MV-4-11 (cell line): ENCODE measurements at regions not wholly inside any gene's neighbourhood (a gene's known extent, or its start where the extent isn't known, plus 50 kb on each side); places are given as distances from the start of the nearest gene placed in this dataset.
"Not testable (repeated sequence)": the region's sequence is repeated elsewhere in the genome, so short reads cannot be mapped to it uniquely, and the experiment has no call there.

ENCODE experiments used
- DNase-seq: peaks from one replicate; lab custom pipeline; 2025; lab: John Stamatoyannopoulos, UW

GRCh38 chr6:86609549-86610388 is 327.6 kb upstream of the HTR1E start:
- DNase-seq, result no peak

GRCh38 chr6:86603364-86603763 is 334.0 kb upstream of the HTR1E start:
- DNase-seq, result not testable (repeated sequence)

GRCh38 chr6:86602093-86602492 is 335.2 kb upstream of the HTR1E start:
- not testable (repeated sequence) for DNase-seq

GRCh38 chr6:86598969-86599368 is 338.4 kb upstream of the HTR1E start:
- not testable (repeated sequence) for DNase-seq

- no peak for DNase-seq
Measured at GRCh38 chr6:86595641-86596040, 341.7 kb upstream of the HTR1E start.

GRCh38 chr6:86586195-86586594 is 351.1 kb upstream of the HTR1E start:
- no peak for DNase-seq

GRCh38 chr6:86581833-86582232 is 355.5 kb upstream of the HTR1E start:
- DNase-seq, result no peak

GRCh38 chr6:86563197-86563596 is 374.1 kb upstream of the HTR1E start:
- no peak for DNase-seq

GRCh38 chr6:86558318-86558717 is 379.0 kb upstream of the HTR1E start:
- no peak for DNase-seq

GRCh38 chr6:86537292-86537861 is 400.0 kb upstream of the HTR1E start:
- no peak for DNase-seq

GRCh38 chr6:86536121-86536520 is 401.2 kb upstream of the HTR1E start:
- no peak for DNase-seq

GRCh38 chr6:86535100-86535499 is 402.2 kb upstream of the HTR1E start:
- no peak for DNase-seq

- no peak for DNase-seq
Measured at GRCh38 chr6:86529635-86530034, 407.7 kb upstream of the HTR1E start.

- no peak for DNase-seq
Measured at GRCh38 chr6:86526238-86526637, 411.1 kb upstream of the HTR1E start.

GRCh38 chr6:86516087-86516486 is 421.2 kb upstream of the HTR1E start:
- no peak for DNase-seq

GRCh38 chr6:86511962-86512361 is 425.4 kb upstream of the HTR1E start:
- DNase-seq, result no peak

GRCh38 chr6:86508230-86508629 is 429.1 kb upstream of the HTR1E start:
- DNase-seq, result no peak

- DNase-seq, result no peak
Measured at GRCh38 chr6:86502497-86502896, 434.8 kb upstream of the HTR1E start.

- no peak for DNase-seq
Measured at GRCh38 chr6:86500035-86500434, 437.3 kb upstream of the HTR1E start.

GRCh38 chr6:86489042-86489441 is 448.3 kb upstream of the HTR1E start:
- not testable (repeated sequence) for DNase-seq

- no peak for DNase-seq
Measured at GRCh38 chr6:86487660-86488221, 449.6 kb upstream of the HTR1E start.

- DNase-seq, result not testable (repeated sequence)
Measured at GRCh38 chr6:86478316-86478715, 459.0 kb upstream of the HTR1E start.

GRCh38 chr6:86477500-86478148 is 459.7 kb upstream of the HTR1E start:
- DNase-seq, result no peak
